K562 (cell line): ENCODE measurements at regions not wholly inside any gene's neighbourhood (a gene's known extent, or its start where the extent isn't known, plus 50 kb on each side); places are given as distances from the start of the nearest gene placed in this dataset.

Source experiments
- ATAC-seq: fragments of 200-7000 bp; cut with Tn5 transposase; 3 replicates; pipeline ENCODE4 v1.9.1; 2020; ENCODE audit warnings: moderate library complexity
- BruUV-seq: library from RNA; stranded (reverse); fragments of 400-500 nt; replicated peaks from 2 replicates; lab custom pipeline; 2021; lab: Mats Ljungman, UMichigan
- CTCF ChIA-PET: fragments of 300-600 bp; formaldehyde crosslinking; extraction: SDS; loops from one replicate; lab custom pipeline; 2021; ENCODE audit warnings: low intra/inter-chr PET ratio; lab: Yijun Ruan, JAX
- POLR2A ChIA-PET: fragments of 300-600, 350-650 bp; sonication (Branson Sonifier 250); formaldehyde crosslinking; extraction: SDS; loops from one replicate; lab custom pipeline; 2021; ENCODE audit warnings: antibody characterized with exemption, inconsistent platforms; lab: Yijun Ruan, JAX
- DNase-seq, 4 experiments: peaks; one replicate each; pipeline versions ENCODE4 v3.0.0 to v3.0.0-alpha.2; 2011 to 2018; ENCODE audit warnings: low spot score in 3 of 4, mixed read lengths in 3 of 4; ENCODE audit errors: extremely low read depth in 1 of 4
- FAIRE-seq: peaks from 2 replicates; lab custom pipeline; 2011; peaks lifted over from hg19 to GRCh38; lab: Jason Lieb, UNC
- H2AFZ ChIP-seq: 2 replicates; pipeline ENCODE4 v1.6.0; 2011; ENCODE audit warnings: low read depth, low read length, control low read depth, inconsistent platforms
- H3K27ac ChIP-seq: fragments of 200-600 bp; 3 replicates; pipeline ENCODE4 v1.8.0; 2011; ENCODE audit warnings: low read depth, mild to moderate bottlenecking, control low read depth, inconsistent platforms, low read length, moderate library complexity, mixed read lengths; ENCODE audit errors: extremely low read depth
- H3K27me3 ChIP-seq, 2 experiments: fragments of 300-600 bp in 1 of 2; 2 replicates in 1 of 2; 3 replicates in 1 of 2; pipeline versions ENCODE4 v1.6.0 to v1.8.0; 2011; ENCODE audit warnings: inconsistent platforms in 2 of 2, low read length in 2 of 2, mild to moderate bottlenecking in 1 of 2, mixed read lengths in 1 of 2, moderate library complexity in 1 of 2; ENCODE audit not compliant: control insufficient read depth in 2 of 2, insufficient read depth in 2 of 2
- H3K36me3 ChIP-seq: fragments of 300-600 bp; 3 replicates; pipeline ENCODE4 v1.8.0; 2011; ENCODE audit warnings: mild to moderate bottlenecking, low read length, inconsistent platforms; ENCODE audit not compliant: control insufficient read depth, insufficient read depth
- H3K4me1 ChIP-seq, 2 experiments: fragments of 200-600 bp in 1 of 2; replicated peaks in 1 of 2; 2 replicates in 1 of 2; 3 replicates in 1 of 2; pipeline versions ENCODE4 v1.5.1 to v1.8.0; 2011; ENCODE audit warnings: inconsistent platforms in 2 of 2, low read length in 2 of 2, mild to moderate bottlenecking in 1 of 2, mixed read lengths in 1 of 2, moderate library complexity in 1 of 2; ENCODE audit not compliant: control insufficient read depth in 2 of 2, insufficient read depth in 2 of 2
- H3K4me2 ChIP-seq: 2 replicates; pipeline ENCODE4 v1.6.1; 2011; ENCODE audit warnings: low read length, control low read depth, inconsistent platforms, mixed read lengths; ENCODE audit not compliant: insufficient read depth
- H3K4me3 ChIP-seq: fragments of 200-600 bp; sonication (generic), shearing (Covaris generic); 2 replicates; pipeline ENCODE4 v1.5.1; 2016; ENCODE audit warnings: control low read depth, inconsistent platforms
- H3K79me2 ChIP-seq: fragments of 200-600 bp; 3 replicates; pipeline ENCODE4 v1.8.0; 2011; ENCODE audit warnings: low read length, inconsistent platforms; ENCODE audit not compliant: control insufficient read depth, insufficient read depth
- H3K9ac ChIP-seq, 2 experiments: 2 replicates each; pipeline versions ENCODE4 v1.6.0 to v1.6.1; 2011; ENCODE audit warnings: low read depth in 2 of 2, low read length in 2 of 2, control low read depth in 1 of 2, inconsistent platforms in 1 of 2, mild to moderate bottlenecking in 1 of 2, mixed read lengths in 1 of 2; ENCODE audit not compliant: insufficient read depth in 1 of 2
- H3K9me1 ChIP-seq: one replicate; pipeline ENCODE4 v1.6.0; 2011; ENCODE audit warnings: inconsistent platforms, mild to moderate bottlenecking, low read length, moderate library complexity; ENCODE audit not compliant: control insufficient read depth, insufficient read depth
- H3K9me3 ChIP-seq: replicated peaks from 2 replicates; pipeline ENCODE4 v1.5.1; 2011; ENCODE audit warnings: low read depth, low read length, inconsistent platforms; ENCODE audit not compliant: control insufficient read depth, insufficient read depth
- H4K20me1 ChIP-seq: replicated peaks from 2 replicates; pipeline ENCODE4 v1.6.1; 2011; ENCODE audit warnings: low read length, inconsistent platforms, mixed read lengths; ENCODE audit not compliant: control insufficient read depth, insufficient read depth
- BMI1 ChIP-seq: fragments of 150-350 bp; IDR thresholded peaks from 2 replicates; pipeline ENCODE4 v1.6.1; 2014; ENCODE audit warnings: low read length
- E2F1 ChIP-seq: sonication (generic); formaldehyde crosslinking; IDR thresholded peaks from 2 replicates; pipeline ENCODE4 v1.8.1; 2023; ENCODE audit warnings: mild to moderate bottlenecking, missing genetic modification reagents, moderate library complexity
- ELF1 ChIP-seq: fragments of 200-800 bp; sonication (Bioruptor generic); IDR thresholded peaks from 2 replicates; pipeline ENCODE4 v1.6.1; 2016; ENCODE audit warnings: missing genetic modification characterization, missing compliant biosample characterization
- ELK1 ChIP-seq: sonication (generic); formaldehyde crosslinking; IDR thresholded peaks from 2 replicates; pipeline ENCODE4 v1.8.1; 2022; ENCODE audit warnings: missing genetic modification reagents
- HDAC2 ChIP-seq: fragments of 450-650 bp; IDR thresholded peaks from 2 replicates; pipeline ENCODE4 v1.6.1; 2016; ENCODE audit warnings: mild to moderate bottlenecking
- MED1 ChIP-seq: sonication (generic); formaldehyde crosslinking; IDR thresholded peaks from 2 replicates; pipeline ENCODE4 v1.8.1; 2023; ENCODE audit warnings: missing genetic modification reagents, borderline replicate concordance
- MXI1 ChIP-seq: IDR thresholded peaks from 2 replicates; pipeline ENCODE4 v1.6.1; 2011; ENCODE audit warnings: low read depth, mild to moderate bottlenecking, improper control_type of control experiment, low read length
- SNRNP70 ChIP-seq: fragments of 200-400 bp; formaldehyde crosslinking; optimal IDR thresholded peaks from 2 replicates; pipeline ENCODE3; 2017; ENCODE audit warnings: low read depth, low read length
- ZNF124 ChIP-seq: sonication (generic); formaldehyde crosslinking; IDR thresholded peaks from 2 replicates; pipeline ENCODE4 v1.8.1; 2022; ENCODE audit warnings: missing genetic modification reagents
- ZNF311 ChIP-seq: fragments of 250-450 bp; sonication (Bioruptor Pico); IDR thresholded peaks from 2 replicates; pipeline ENCODE4 v1.4.0; 2020; ENCODE audit warnings: mild to moderate bottlenecking, moderate library complexity
- ZNF398 ChIP-seq: fragments of 250-450 bp; sonication (Bioruptor Pico); IDR thresholded peaks from 2 replicates; pipeline ENCODE4 v1.8.0; 2021; ENCODE audit warnings: moderate library complexity, mild to moderate bottlenecking, inconsistent platforms
- ZNF584 ChIP-seq: fragments of 200-800 bp; sonication (Bioruptor generic); IDR thresholded peaks from 2 replicates; pipeline ENCODE4 v1.6.1; 2016; ENCODE audit warnings: low read depth, mild to moderate bottlenecking, missing genetic modification characterization, missing compliant biosample characterization
- WGBS: fragments of 100-300 bp; shearing (Covaris generic); methylation state at CpG from one replicate; pipeline ENCODE4 v1.1.6; 2016; ENCODE audit warnings: low coverage, mixed read lengths; ENCODE audit not compliant: insufficient coverage; ENCODE audit errors: missing lambda C conversion rate; 5-methylcytosine and 5-hydroxymethylcytosine counted together
- in situ Hi-C: fragments of 300-500 bp; cut with MboI; formaldehyde crosslinking; loops from 4 replicates; pipeline ENCODE4 v1.15.0; 2018; ENCODE audit warnings: inconsistent platforms, mixed read lengths
- intact Hi-C: fragments of 100-400 bp; cut with micrococcal nuclease; formaldehyde crosslinking; loops from 2 replicates; pipeline ENCODE4 v1.14.2; 2022

GRCh38 chr2:16262526-16263178 is 322.3 kb downstream of the MYCN start:
- FAIRE-seq (no peak), DNase-seq (no peak)
- TF ChIP-seq E2F1 (CRISPR knock-in tag) (no peak), ZNF584 (no peak)
- TF ChIP-seq, all 486 proteins: peak for 0
- Histone ChIP-seq H3K4me2 (no peak overlapping the region), H3K36me3 (no peaks in the 10 kb centered on the region), H3K9me1 (no peaks in the 10 kb centered on the region), H4K20me1 (no peaks in the 10 kb centered on the region), H3K9me3 (no peaks in the 10 kb centered on the region), H2AFZ (no peak overlapping the region), H3K79me2 (no peaks in the 10 kb centered on the region), H3K27ac (no peak overlapping the region), H3K4me1 (no peaks in the 10 kb centered on the region), H3K9ac (no peak overlapping the region), H3K27me3 (no peaks in the 10 kb centered on the region), H3K4me3 (no peak overlapping the region)
- in situ Hi-C loops = no loop called here
- ATAC-seq = no peak
- ChIA-PET CTCF (no interaction called here), POLR2A (no interaction called here)
- under 1% methylated on average over 11 of the region's 11 CpGs for WGBS
- intact Hi-C loops = no loop called here
- no TSS peak for BruUV-seq

GRCh38 chr2:16261791-16262190 is 321.4 kb downstream of the MYCN start:
- Histone ChIP-seq H2AFZ (no peak overlapping the region), H3K9me1 (no peaks in the 10 kb centered on the region), H3K27ac (no peak overlapping the region), H3K9me3 (no peaks in the 10 kb centered on the region), H4K20me1 (no peaks in the 10 kb centered on the region), H3K79me2 (no peaks in the 10 kb centered on the region), H3K4me3 (no peak overlapping the region), H3K27me3 (no peaks in the 10 kb centered on the region), H3K9ac (no peak overlapping the region), H3K36me3 (no peaks in the 10 kb centered on the region), H3K4me1 (no peaks in the 10 kb centered on the region), H3K4me2 (no peak overlapping the region)
- ChIA-PET CTCF (no interaction called here), POLR2A (no interaction called here)
- DNase-seq = no peak
- intact Hi-C loops (no loop called here), in situ Hi-C loops (no loop called here)
- WGBS = 0% methylated on average over 2 of the region's 2 CpGs
- FAIRE-seq = no peak
- no peak for ATAC-seq
- BruUV-seq = no TSS peak
- TF ChIP-seq ZNF311 (CRISPR knock-in tag) = no peak
- no peak for TF ChIP-seq BMI1
- no peak for TF ChIP-seq ZNF124 (CRISPR knock-in tag)
- TF ChIP-seq HDAC2 = no peak
- no peak for TF ChIP-seq MXI1
- TF ChIP-seq ELK1 (CRISPR knock-in tag) = no peak
- no peak for TF ChIP-seq MED1 (CRISPR knock-in tag)
- TF ChIP-seq ELF1 (tag) = no peak
- no peak for TF ChIP-seq ZNF398 (CRISPR knock-in tag)
- TF ChIP-seq SNRNP70 = no peak
